ENCODE measurements at regions not wholly inside any gene's neighbourhood (a gene's known extent, or its start where the extent isn't known, plus 50 kb on each side); places are given as distances from the start of the nearest gene placed in this dataset.
A peak's percentile ranks its signal among the peaks of the same experiment; 100 is the strongest.

GRCh38 chr6:141164042-141164743 lies 968.5 kb upstream of the GJE1 start:
- no peak for DNase-seq

- no peak for DNase-seq
Measured at GRCh38 chr6:141163107-141163506, 969.6 kb upstream of the GJE1 start.

GRCh38 chr6:141158740-141159139 lies 974.0 kb upstream of the GJE1 start:
- no peak for DNase-seq

- DNase-seq: no peak
Measured at GRCh38 chr6:141153563-141153962, 979.2 kb upstream of the GJE1 start.

- no peak for DNase-seq
Measured at GRCh38 chr6:141152951-141153350, 979.8 kb upstream of the GJE1 start.

GRCh38 chr6:141151710-141152417 lies 980.9 kb upstream of the GJE1 start:
- no peak for DNase-seq

- no peak for DNase-seq
Measured at GRCh38 chr6:141141870-141142269, 990.9 kb upstream of the GJE1 start.

GRCh38 chr6:141140905-141141304 lies 991.8 kb upstream of the GJE1 start:
- DNase-seq: no peak

- no peak for DNase-seq
Measured at GRCh38 chr6:141139461-141139860, 993.3 kb upstream of the GJE1 start.

- DNase-seq: no peak
Measured at GRCh38 chr6:141134723-141135122, 998.0 kb upstream of the GJE1 start.

- DNase-seq: no peak
Measured at GRCh38 chr6:141133836-141134235, 998.9 kb upstream of the GJE1 start.

- DNase-seq: no peak
Measured at GRCh38 chr6:141133346-141133745, 999.4 kb upstream of the GJE1 start.

- DNase-seq: no peak
Measured at GRCh38 chr6:141131616-141132015, 1001.1 kb upstream of the GJE1 start.

- DNase-seq: no peak
Measured at GRCh38 chr6:141123497-141123896, 1009.2 kb upstream of the GJE1 start.

- DNase-seq: peak; percentile 51
Measured at GRCh38 chr6:141123049-141123448, 1009.7 kb upstream of the GJE1 start.

- no peak for DNase-seq
Measured at GRCh38 chr6:141118991-141119390, 1013.7 kb upstream of the GJE1 start.

- peak; percentile 62 for DNase-seq
Measured at GRCh38 chr6:141117874-141118273, 1014.9 kb upstream of the GJE1 start.

- DNase-seq: peak; percentile 64
Measured at GRCh38 chr6:141110481-141110880, 1022.2 kb upstream of the GJE1 start.

GRCh38 chr6:141107591-141108160 lies 1025.0 kb upstream of the GJE1 start:
- DNase-seq: no peak

- no peak for DNase-seq
Measured at GRCh38 chr6:141105481-141105880, 1027.2 kb upstream of the GJE1 start.

- DNase-seq: no peak
Measured at GRCh38 chr6:141103246-141103645, 1029.5 kb upstream of the GJE1 start.

- no peak for DNase-seq
Measured at GRCh38 chr6:141097471-141097870, 1035.3 kb upstream of the GJE1 start.

- DNase-seq: no peak
Measured at GRCh38 chr6:141095308-141095707, 1037.4 kb upstream of the GJE1 start.
